Esophagus squamous epithelium (tissue), 4 donors: ENCODE measurements at regions not wholly inside any gene's neighbourhood (a gene's known extent, or its start where the extent isn't known, plus 50 kb on each side); places are given as distances from the start of the nearest gene placed in this dataset.

Experiments used
- CTCF ChIP-seq, 6 experiments: fragments of 450-650 bp in 4 of 6; fragments of 200-600 bp in 2 of 6; sonication (generic) in 2 of 6; IDR thresholded peaks; one replicate each; pipeline ENCODE4 v1.5.1; 2016 to 2019; ENCODE audit warnings: antibody characterized with exemption in 6 of 6, mild to moderate bottlenecking in 4 of 6, moderate library complexity in 4 of 6
- POLR2A ChIP-seq, 4 donors: fragments of 450-650 bp; IDR thresholded peaks; one replicate each; pipeline ENCODE4 v1.6.1; 2017; ENCODE audit warnings: antibody characterized with exemption in 4 of 4, mild to moderate bottlenecking in 4 of 4, moderate library complexity in 3 of 4

- TF ChIP-seq CTCF (IDR thresholded peaks at IDR 0.05) (no peak), POLR2A (IDR thresholded peaks at IDR 0.05) (no peak)
These were observed 126.6 kb upstream of the PTPRT start for GRCh38 chr20:43316271-43316670.
